SK-N-MC (cell line): ENCODE measurements at regions not wholly inside any gene's neighbourhood (a gene's known extent, or its start where the extent isn't known, plus 50 kb on each side); places are given as distances from the start of the nearest gene placed in this dataset.

Source experiments
- EZH2 ChIP-seq: fragments of 200-600 bp; sonication (generic); IDR thresholded peaks from one replicate; pipeline ENCODE4 v1.6.1; 2017; ENCODE audit warnings: antibody characterized with exemption
- FOXP2 ChIP-seq: optimal IDR thresholded peaks from 2 replicates; pipeline ENCODE3; 2011; ENCODE audit warnings: mild to moderate bottlenecking, moderate library complexity; ENCODE audit not compliant: insufficient read depth; ENCODE audit errors: extremely low read length, control extremely low read depth
- POLR2AphosphoS5 ChIP-seq: IDR thresholded peaks from 2 replicates; pipeline ENCODE4 v1.6.1; 2012; ENCODE audit warnings: mild to moderate bottlenecking, low read depth, low read length, borderline replicate concordance

- TF ChIP-seq EZH2 (no peak), POLR2AphosphoS5 (no peak), FOXP2 (no peak)
Observed at GRCh38 chr6:43910149-43910637, 140.2 kb downstream of the VEGFA start.
